SK-N-SH (cell line): ENCODE measurements at regions not wholly inside any gene's neighbourhood (a gene's known extent, or its start where the extent isn't known, plus 50 kb on each side); places are given as distances from the start of the nearest gene placed in this dataset.

Experiments
- CTCF ChIA-PET: fragments of 300-600, 350-600 bp; formaldehyde crosslinking; extraction: SDS; loops from one replicate; lab custom pipeline; 2021; lab: Yijun Ruan, JAX
- POLR2A ChIA-PET: fragments of 350-600 bp; sonication (Branson Sonifier 250); formaldehyde crosslinking; extraction: SDS; loops from one replicate; lab custom pipeline; 2020; ENCODE audit warnings: antibody characterized with exemption, inconsistent platforms; lab: Yijun Ruan, JAX
- DNase-seq: peaks from one replicate; pipeline ENCODE4 v3.0.0; 2012
- H2AFZ ChIP-seq: fragments of 200-600 bp; sonication (generic); 2 replicates; pipeline ENCODE4 v1.8.1; 2016; ENCODE audit warnings: antibody characterized with exemption, mild to moderate bottlenecking, low read depth
- H3F3A ChIP-seq: fragments of 200-600 bp; sonication (generic); replicated peaks from 2 replicates; pipeline ENCODE3; 2016; ENCODE audit warnings: antibody characterized with exemption, mild to moderate bottlenecking; ENCODE audit not compliant: insufficient read depth
- H3K27ac ChIP-seq, 2 experiments: fragments of 200-500 bp in 1 of 2; fragments of 200-600 bp in 1 of 2; sonication (Bioruptor generic) in 1 of 2; sonication (generic), shearing (Covaris generic) in 1 of 2; 2 replicates each; pipeline versions ENCODE4 v1.5.1 to v1.6.1; 2014 to 2016; ENCODE audit warnings: low read depth in 2 of 2, inconsistent platforms in 1 of 2, low read length in 1 of 2, mild to moderate bottlenecking in 1 of 2, mixed read lengths in 1 of 2
- H3K27me3 ChIP-seq: fragments of 200-600 bp; sonication (generic), shearing (Covaris generic); 2 replicates; pipeline ENCODE4 v1.6.1; 2016; ENCODE audit warnings: mixed run types; ENCODE audit not compliant: insufficient read depth
- H3K36me3 ChIP-seq, 2 experiments: fragments of 200-500 bp in 1 of 2; fragments of 200-600 bp in 1 of 2; sonication (Bioruptor generic) in 1 of 2; sonication (generic) in 1 of 2; replicated peaks in 1 of 2; 2 replicates each; pipeline versions ENCODE3 to v1.5.1; 2014 to 2016; ENCODE audit warnings: low read length in 1 of 2, mild to moderate bottlenecking in 1 of 2; ENCODE audit not compliant: insufficient read depth in 2 of 2, control insufficient read depth in 1 of 2
- H3K4me1 ChIP-seq, 2 experiments: fragments of 200-500 bp in 1 of 2; fragments of 200-600 bp in 1 of 2; sonication (Bioruptor generic) in 1 of 2; sonication (generic), shearing (Covaris generic) in 1 of 2; 2 replicates each; pipeline versions ENCODE4 v1.5.1 to v1.6.1; 2014 to 2016; ENCODE audit warnings: low read depth in 1 of 2, low read length in 1 of 2, mixed run types in 1 of 2; ENCODE audit not compliant: insufficient read depth in 2 of 2, control insufficient read depth in 1 of 2
- H3K4me2 ChIP-seq: fragments of 200-600 bp; sonication (generic), shearing (Covaris generic); 2 replicates; pipeline ENCODE4 v1.6.1; 2017; ENCODE audit warnings: mixed run types
- H3K4me3 ChIP-seq, 2 experiments: fragments of 200-500 bp in 1 of 2; fragments of 200-600 bp in 1 of 2; sonication (Bioruptor generic) in 1 of 2; sonication (generic), shearing (Covaris generic) in 1 of 2; 2 replicates each; pipeline versions ENCODE4 v1.5.1 to v1.8.1; 2014 to 2016; ENCODE audit warnings: low read depth in 2 of 2, inconsistent platforms in 1 of 2, low read length in 1 of 2, mild to moderate bottlenecking in 1 of 2, mixed read lengths in 1 of 2, moderate library complexity in 1 of 2
- H3K79me2 ChIP-seq: fragments of 200-600 bp; sonication (generic); 2 replicates; pipeline ENCODE4 v1.8.1; 2017; ENCODE audit warnings: mild to moderate bottlenecking; ENCODE audit not compliant: insufficient read depth
- H3K9ac ChIP-seq: fragments of 200-600 bp; sonication (generic); 2 replicates; pipeline ENCODE4 v1.6.1; 2017; ENCODE audit warnings: mixed run types
- H3K9me2 ChIP-seq: fragments of 200-600 bp; sonication (generic); 2 replicates; pipeline ENCODE4 v1.6.1; 2017; ENCODE audit warnings: mixed run types
- H3K9me3 ChIP-seq: fragments of 200-600 bp; sonication (generic); 2 replicates; pipeline ENCODE4 v1.6.1; 2017; ENCODE audit warnings: mixed run types, mild to moderate bottlenecking, moderate library complexity
- H4K20me1 ChIP-seq: fragments of 200-600 bp; sonication (generic); 2 replicates; pipeline ENCODE4 v1.6.1; 2017; ENCODE audit warnings: mild to moderate bottlenecking, mixed run types; ENCODE audit not compliant: insufficient read depth
- CHD2 ChIP-seq: fragments of 150-350 bp; IDR thresholded peaks from 2 replicates; pipeline ENCODE4 v1.6.1; 2018; ENCODE audit warnings: low read length; ENCODE audit not compliant: partially characterized antibody
- CTCF ChIP-seq: fragments of 200-600 bp; sonication (generic); IDR thresholded peaks from 2 replicates; pipeline ENCODE4 v1.6.1; 2017; ENCODE audit warnings: antibody characterized with exemption, mild to moderate bottlenecking, moderate library complexity
- EP300 ChIP-seq, 2 experiments: IDR thresholded peaks; 2 replicates each; pipeline versions ENCODE4 v1.4.0 to v1.6.1; 2012; ENCODE audit warnings: borderline replicate concordance in 1 of 2, low read depth in 1 of 2, low read length in 1 of 2
- FOSL2 ChIP-seq: IDR thresholded peaks from 2 replicates; pipeline ENCODE4 v1.4.0; 2012; ENCODE audit warnings: low read depth, mild to moderate bottlenecking, moderate library complexity, borderline replicate concordance
- FOXM1 ChIP-seq: IDR thresholded peaks from 2 replicates; pipeline ENCODE4 v1.4.0; 2012; ENCODE audit warnings: low read depth, mild to moderate bottlenecking
- JUND ChIP-seq: IDR thresholded peaks from 2 replicates; pipeline ENCODE4 v1.4.0; 2012
- MAX ChIP-seq: IDR thresholded peaks from 2 replicates; pipeline ENCODE4 v1.4.0; 2012; ENCODE audit warnings: low read depth
- MEF2A ChIP-seq: IDR thresholded peaks from 2 replicates; pipeline ENCODE4 v1.4.0; 2012; ENCODE audit warnings: low read depth, borderline replicate concordance
- MXI1 ChIP-seq: IDR thresholded peaks from 2 replicates; pipeline ENCODE4 v1.6.1; 2012; ENCODE audit warnings: mild to moderate bottlenecking, low read depth, low read length, improper control_type of control experiment
- NFIC ChIP-seq: IDR thresholded peaks from 2 replicates; pipeline ENCODE4 v1.4.0; 2012; ENCODE audit warnings: borderline replicate concordance
- POLR2AphosphoS5 ChIP-seq: IDR thresholded peaks from 2 replicates; pipeline ENCODE4 v1.6.1; 2012; ENCODE audit warnings: low read depth, low read length
- RCOR1 ChIP-seq: fragments of 150-350 bp; IDR thresholded peaks from 2 replicates; pipeline ENCODE4 v1.6.1; 2017; ENCODE audit warnings: antibody characterized with exemption, low read length
- REST ChIP-seq: IDR thresholded peaks from 2 replicates; pipeline ENCODE4 v1.6.1; 2012; ENCODE audit warnings: mild to moderate bottlenecking, low read depth, low read length, moderate library complexity
- RFX5 ChIP-seq: IDR thresholded peaks from 2 replicates; pipeline ENCODE4 v1.6.1; 2012; ENCODE audit warnings: mild to moderate bottlenecking, improper control_type of control experiment, low read length
- SIN3A ChIP-seq: IDR thresholded peaks from 2 replicates; pipeline ENCODE4 v1.6.1; 2012; ENCODE audit warnings: low read depth, mild to moderate bottlenecking, low read length, moderate library complexity, borderline replicate concordance
- SMC3 ChIP-seq: IDR thresholded peaks from 2 replicates; pipeline ENCODE4 v1.6.1; 2012; ENCODE audit warnings: low read depth, low read length, improper control_type of control experiment
- TCF12 ChIP-seq: IDR thresholded peaks from 2 replicates; pipeline ENCODE4 v1.4.0; 2012
- TEAD4 ChIP-seq: IDR thresholded peaks from 2 replicates; pipeline ENCODE4 v1.4.0; 2012; ENCODE audit warnings: mild to moderate bottlenecking, borderline replicate concordance; ENCODE audit not compliant: insufficient read depth
- USF2 ChIP-seq: fragments of 150-350 bp; IDR thresholded peaks from 2 replicates; pipeline ENCODE4 v1.6.1; 2017; ENCODE audit warnings: antibody characterized with exemption, low read length, low read depth, borderline replicate concordance
- ZBTB33 ChIP-seq: IDR thresholded peaks from 2 replicates; pipeline ENCODE4 v1.4.0; 2012; ENCODE audit warnings: low read depth, borderline replicate concordance
- WGBS: methylation state at CpG from one replicate; pipeline ENCODE4 v1.1.6; 2017; ENCODE audit warnings: low lambda C conversion rate; 5-methylcytosine and 5-hydroxymethylcytosine counted together

GRCh38 chr4:141853091-141853764, 216.8 kb downstream of the IL15 start (continued):
- TF ChIP-seq CTCF (no peak), TCF12 (no peak), RCOR1 (no peak)

- Histone ChIP-seq H3K36me3 (no peaks in the 10 kb centered on the region), H3K79me2 (no peaks in the 10 kb centered on the region), H3K4me3 (no peak overlapping the region), H3K9me3 (no peaks in the 10 kb centered on the region), H3K9me2 (no peaks in the 10 kb centered on the region), H3K4me1 (no peaks in the 10 kb centered on the region), H3K27ac (no peak overlapping the region), H3K27me3 (no peaks in the 10 kb centered on the region), H3F3A (no peaks in the 10 kb centered on the region), H2AFZ (no peak overlapping the region), H4K20me1 (no peaks in the 10 kb centered on the region), H3K9ac (no peak overlapping the region), H3K4me2 (no peak overlapping the region)
- CTCF ChIA-PET = interaction anchor here (1.0 kb wide), 1 partner anchor 16 kb away, joined by 3 read pairs; no protein-coding TSS in a partner anchor
- WGBS = 91% methylated on average over 1 of the region's 1 CpG
- POLR2A ChIA-PET = no interaction called here
- no peak for DNase-seq
- TF ChIP-seq JUND (no peak), REST (no peak), RCOR1 (no peak), CHD2 (no peak), NFIC (no peak), MAX (no peak), USF2 (no peak), FOXM1 (no peak), TEAD4 (no peak), FOSL2 (no peak), SIN3A (no peak), EP300 (IDR thresholded peaks at IDR 0.05; ENCODE audit: borderline replicate concordance in 1 of 2, low read depth in 1 of 2, low read length in 1 of 2) (no peak), MEF2A (no peak), TCF12 (no peak), RFX5 (no peak), POLR2AphosphoS5 (no peak), MXI1 (no peak), ZBTB33 (no peak), SMC3 (no peak)
Observed at GRCh38 chr4:141858437-141858836, 222.1 kb downstream of the IL15 start.
